Thymus (tissue), 11 donors: ENCODE measurements at regions not wholly inside any gene's neighbourhood (a gene's known extent, or its start where the extent isn't known, plus 50 kb on each side); places are given as distances from the start of the nearest gene placed in this dataset.
"Not testable (repeated sequence)": the region's sequence is repeated elsewhere in the genome, so short reads cannot be mapped to it uniquely, and the experiment has no call there.

Experiments
- DNase-seq, 9 donors: peaks; one replicate each; pipeline ENCODE4 v3.0.0-alpha.2; 2013; ENCODE audit warnings: low spot score in 9 of 9, low read depth in 6 of 9, missing footprints in 1 of 9
- H3K27ac ChIP-seq, 2 donors: one replicate each; pipeline ENCODE4 v1.5.1; 2013; ENCODE audit warnings: control low read depth in 1 of 2, low read depth in 1 of 2, low read length in 1 of 2, mild to moderate bottlenecking in 1 of 2, moderate library complexity in 1 of 2
- H3K27me3 ChIP-seq, 2 donors: one replicate each; pipeline ENCODE4 v1.5.1; 2013; ENCODE audit warnings: low read length in 1 of 2; ENCODE audit not compliant: control insufficient read depth in 2 of 2, insufficient read depth in 1 of 2
- H3K36me3 ChIP-seq, 2 donors: one replicate each; pipeline ENCODE4 v1.5.1; 2013; ENCODE audit warnings: low read length in 1 of 2, mild to moderate bottlenecking in 1 of 2, moderate library complexity in 1 of 2; ENCODE audit not compliant: control insufficient read depth in 2 of 2, insufficient read depth in 2 of 2
- H3K4me1 ChIP-seq, 2 donors: one replicate each; pipeline ENCODE4 v1.5.1; 2013; ENCODE audit warnings: low read length in 2 of 2; ENCODE audit not compliant: control insufficient read depth in 2 of 2, insufficient read depth in 2 of 2
- H3K4me3 ChIP-seq, 2 donors: one replicate each; pipeline ENCODE4 v1.5.1; 2013; ENCODE audit warnings: low read length in 2 of 2, control low read depth in 1 of 2, mild to moderate bottlenecking in 1 of 2
- H3K9me3 ChIP-seq, 2 donors: one replicate each; pipeline ENCODE4 v1.5.1; 2013; ENCODE audit warnings: low read length in 1 of 2, mild to moderate bottlenecking in 1 of 2; ENCODE audit not compliant: control insufficient read depth in 2 of 2, insufficient read depth in 1 of 2
- WGBS: extraction: QIAGEN DNeasy Blood & Tissue Kit; methylation state at CpG from one replicate; pipeline ENCODE4 v1.1.7; 2013; 5-methylcytosine and 5-hydroxymethylcytosine counted together
- donor health status: healthy.

DNA sequence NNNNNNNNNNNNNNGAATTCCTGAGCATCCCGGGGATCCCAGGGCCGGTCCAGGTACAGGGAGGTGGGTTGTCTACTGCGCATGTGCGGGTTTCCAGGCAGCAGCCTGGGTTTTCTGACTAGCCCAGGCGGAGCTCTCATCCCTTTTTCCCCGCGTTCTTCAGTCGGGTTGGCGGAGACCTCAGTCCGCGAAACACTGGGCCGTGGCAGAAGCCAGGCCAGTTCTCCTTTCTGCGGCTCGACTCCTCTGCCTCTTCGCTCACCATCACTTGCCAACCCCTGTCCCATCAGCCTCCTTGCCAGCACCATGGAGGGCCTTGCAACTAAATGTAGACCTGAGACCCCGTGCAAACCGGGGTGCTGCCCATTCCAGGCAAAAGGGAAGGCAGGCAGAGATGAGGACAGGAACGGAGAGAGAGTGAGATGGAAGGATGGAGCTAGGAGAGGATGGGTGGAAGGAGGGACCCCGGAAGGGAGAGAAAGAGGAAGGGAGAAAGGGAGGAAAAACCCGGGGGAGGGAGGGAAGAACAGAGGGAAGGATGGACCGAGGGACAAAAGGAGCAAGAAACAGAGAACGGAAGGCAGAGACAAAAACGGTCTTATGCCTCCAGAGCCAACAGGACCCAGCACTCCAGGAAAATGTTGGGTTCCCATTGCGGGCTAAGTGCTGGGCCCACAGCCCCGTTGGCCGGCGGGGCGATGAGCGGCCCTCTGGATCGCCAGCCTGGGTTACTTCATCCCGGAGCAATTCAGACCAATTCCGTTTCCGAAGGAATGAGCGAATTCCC, 445.4 kb upstream of the DEFB115 start:
- peaks cover 22 to 46% of the 10 kb centered on the region in 2 donors for H3K9me3 ChIP-seq
- H3K4me1 ChIP-seq, result no peaks in the 10 kb centered on the region
- 54% methylated on average over 34 of the region's 34 CpGs for WGBS
- H3K36me3 ChIP-seq, result no peaks in the 10 kb centered on the region
- no peak overlapping the region for H3K4me3 ChIP-seq
- no peak overlapping the region for H3K27ac ChIP-seq
- DNase-seq, result no peak
- peaks cover 0 to 3% of the 10 kb centered on the region in 2 donors for H3K27me3 ChIP-seq

DNA sequence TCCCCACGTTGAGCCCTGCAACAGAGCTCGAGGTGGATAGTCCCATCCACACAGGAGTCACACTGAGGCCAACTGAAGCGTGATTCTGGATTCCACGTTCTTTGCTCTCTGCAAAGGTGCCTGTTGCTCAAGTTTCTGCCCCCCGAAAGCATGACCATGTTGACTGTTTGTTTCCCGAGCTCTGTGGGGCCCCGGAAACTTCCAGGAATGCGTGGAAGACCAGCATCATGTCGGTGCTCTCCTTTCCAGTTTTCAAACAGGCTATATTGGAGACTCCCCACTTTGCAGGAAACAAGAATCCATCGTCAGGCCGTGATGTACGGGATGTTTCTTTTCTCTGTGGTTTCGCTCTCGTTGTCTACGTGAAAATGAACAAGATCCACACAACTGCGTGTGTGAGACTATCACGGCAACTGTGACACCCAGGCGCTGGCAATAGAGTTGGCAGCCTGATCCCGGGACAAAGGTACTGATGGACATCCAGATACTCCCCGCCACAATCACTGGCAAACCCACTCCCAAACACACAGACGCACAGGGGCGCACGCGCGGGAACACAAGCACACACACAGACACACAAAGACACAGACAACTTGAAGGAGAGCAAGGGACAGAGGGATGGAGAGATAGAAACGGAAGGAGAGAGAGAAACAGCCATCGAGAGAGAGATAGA, 444.6 kb upstream of the DEFB115 start:
- peaks cover 0 to 3% of the 10 kb centered on the region in 2 donors for H3K27me3 ChIP-seq
- no peaks in the 10 kb centered on the region for H3K36me3 ChIP-seq
- DNase-seq, result no peak
- no peak overlapping the region for H3K27ac ChIP-seq
- no peak overlapping the region for H3K4me3 ChIP-seq
- peaks cover 22 to 46% of the 10 kb centered on the region in 2 donors for H3K9me3 ChIP-seq
- H3K4me1 ChIP-seq, result no peaks in the 10 kb centered on the region
- 67% methylated on average over 27 of the region's 27 CpGs for WGBS

DNA sequence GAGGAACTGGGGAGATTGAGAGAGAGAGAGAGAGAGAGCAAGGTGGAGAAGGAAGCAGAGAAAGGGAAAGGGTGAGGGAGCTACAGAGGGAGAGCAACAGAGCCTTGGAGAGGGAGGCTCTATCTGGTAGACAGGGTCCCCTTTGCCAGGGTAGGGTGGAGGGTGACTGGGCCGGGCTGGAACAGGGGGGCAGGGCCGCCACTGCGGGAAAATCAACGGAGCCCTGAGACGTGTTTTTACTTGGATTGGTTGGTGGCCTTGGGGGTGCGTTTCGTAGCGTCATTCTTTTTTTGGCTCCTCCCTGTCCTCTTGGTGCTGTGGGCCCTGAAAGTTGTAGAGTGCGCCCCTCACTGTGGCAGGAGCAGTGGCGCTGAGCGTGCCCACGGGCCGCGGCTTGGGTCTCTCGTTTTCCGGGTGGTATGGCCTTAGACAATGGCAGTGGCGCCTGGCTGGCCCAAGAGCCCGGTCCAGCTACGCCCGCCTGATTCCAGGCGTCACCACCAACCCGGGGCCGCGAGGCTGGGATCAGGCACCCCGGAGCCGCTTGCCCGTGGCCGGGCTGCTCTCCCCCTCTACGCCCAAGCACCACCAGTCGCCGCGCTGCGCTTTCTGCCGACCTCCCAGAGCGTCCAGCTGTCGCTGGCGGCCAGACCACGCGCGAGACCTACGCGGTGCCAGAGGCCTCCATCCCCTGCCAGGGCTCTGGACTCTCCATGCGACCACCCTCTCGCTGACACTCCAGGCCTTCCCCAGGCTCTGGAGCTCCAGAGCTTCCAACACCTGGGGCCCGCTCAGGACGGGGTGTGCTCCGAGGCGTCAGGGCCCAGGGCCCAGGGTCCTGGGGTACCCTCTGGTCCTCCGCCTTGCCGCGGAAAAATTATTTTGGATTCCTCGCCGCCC, 443.8 kb upstream of the DEFB115 start:
- WGBS, result 65% methylated on average over 53 of the region's 53 CpGs

DNA sequence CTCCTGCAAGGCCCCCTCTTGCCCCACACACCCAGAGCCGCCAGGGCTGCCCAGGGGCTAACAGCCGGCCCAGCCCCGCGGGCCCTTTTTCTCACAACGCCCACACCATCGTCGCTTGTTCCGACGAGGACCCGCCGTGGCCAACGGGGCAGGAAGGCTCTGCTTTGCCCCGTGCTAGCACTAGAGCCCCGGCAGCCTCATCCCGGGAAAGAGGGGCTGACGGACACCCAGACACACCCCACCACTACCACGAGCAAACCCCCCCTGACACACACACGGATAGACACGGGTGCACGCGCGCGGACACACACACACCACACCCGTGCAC, 443.2 kb upstream of the DEFB115 start:
- H3K36me3 ChIP-seq, result not testable (repeated sequence)
- peaks cover 22 to 46% of the 10 kb centered on the region in 2 donors for H3K9me3 ChIP-seq

More for the DNA sequence above, 443.8 kb upstream of the DEFB115 start:
- not testable (repeated sequence) for H3K4me1 ChIP-seq, H3K27ac ChIP-seq, DNase-seq, H3K27me3 ChIP-seq, H3K36me3 ChIP-seq, H3K4me3 ChIP-seq
- peaks cover 22 to 46% of the 10 kb centered on the region in 2 donors for H3K9me3 ChIP-seq

DNA sequence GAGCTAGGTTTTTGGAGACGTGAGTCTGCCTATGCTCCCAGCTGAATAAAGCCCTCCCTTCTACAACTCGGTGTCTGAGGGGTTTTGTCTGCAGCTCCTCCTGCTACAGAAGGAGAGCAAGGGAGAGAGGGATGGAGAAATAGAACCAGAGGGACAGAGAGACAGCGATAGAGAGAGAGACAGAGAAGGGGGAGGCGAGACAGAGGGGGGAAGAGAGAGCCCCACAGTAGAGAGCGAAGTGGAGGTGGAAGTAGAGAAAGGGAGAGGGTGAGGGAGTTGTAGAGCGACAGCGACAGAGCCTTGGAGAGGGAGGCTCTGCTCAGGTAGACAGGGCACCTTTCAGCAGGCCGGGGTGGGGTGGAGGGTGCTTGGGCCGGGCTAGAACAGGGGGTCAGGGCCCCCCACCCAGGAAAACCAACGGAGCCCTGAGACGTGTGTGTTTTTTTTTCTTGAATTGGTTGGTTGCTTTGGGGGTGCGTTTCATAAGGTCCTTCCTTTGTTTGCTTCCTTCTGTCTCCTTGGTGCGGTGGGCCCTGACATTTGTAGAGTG, 442.4 kb upstream of the DEFB115 start:
- peaks cover 22 to 46% of the 10 kb centered on the region in 2 donors for H3K9me3 ChIP-seq

More for the DNA sequence above, 443.2 kb upstream of the DEFB115 start:
- not testable (repeated sequence) for H3K4me3 ChIP-seq, H3K27ac ChIP-seq, H3K4me1 ChIP-seq, DNase-seq, H3K27me3 ChIP-seq
- WGBS, result 62% methylated on average over 24 of the region's 24 CpGs

DNA sequence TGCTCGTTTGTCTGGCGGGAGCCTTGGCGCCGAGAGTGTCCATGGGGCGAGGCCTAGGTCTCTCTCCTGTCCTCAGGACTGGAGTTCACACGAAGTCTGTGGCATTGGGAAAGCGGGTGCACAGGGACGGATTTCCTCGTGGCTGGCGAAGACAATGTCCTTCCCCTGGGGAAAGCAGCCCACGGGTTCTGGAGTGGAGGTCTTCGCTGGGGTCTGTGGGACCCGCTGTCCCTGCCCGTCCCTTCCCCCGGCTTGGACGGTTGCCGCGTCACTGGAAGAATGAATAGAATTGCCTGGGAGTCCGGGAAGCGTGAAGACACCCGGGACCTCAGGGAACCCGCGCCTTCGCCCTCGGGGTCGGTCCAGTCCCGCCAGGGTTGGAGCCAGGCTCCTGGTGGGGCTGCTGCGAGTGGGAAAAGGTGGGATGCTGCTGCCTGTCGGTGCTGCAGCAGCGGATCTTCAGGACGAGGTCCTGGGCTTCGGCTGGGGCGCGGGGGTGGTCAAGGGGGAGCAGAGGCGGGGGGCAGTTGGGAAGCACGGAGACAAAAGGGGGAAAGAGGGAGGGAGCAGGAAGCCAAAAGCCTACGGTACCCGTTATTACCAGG, 441.8 kb upstream of the DEFB115 start:
- Histone ChIP-seq H3K4me3 (no peak overlapping the region), H3K4me1 (no peaks in the 10 kb centered on the region), H3K9me3 (peaks cover 22 to 46% of the 10 kb centered on the region in 2 donors), H3K36me3 (no peaks in the 10 kb centered on the region), H3K27me3 (peaks cover 0 to 3% of the 10 kb centered on the region in 2 donors), H3K27ac (no peak overlapping the region)
- DNase-seq, result no peak
- 66% methylated on average over 38 of the region's 38 CpGs for WGBS

More for the DNA sequence above, 442.4 kb upstream of the DEFB115 start:
- not testable (repeated sequence) for H3K36me3 ChIP-seq, H3K27ac ChIP-seq, H3K4me3 ChIP-seq, H3K4me1 ChIP-seq, DNase-seq, H3K27me3 ChIP-seq
- 67% methylated on average over 13 of the region's 13 CpGs for WGBS

DNA sequence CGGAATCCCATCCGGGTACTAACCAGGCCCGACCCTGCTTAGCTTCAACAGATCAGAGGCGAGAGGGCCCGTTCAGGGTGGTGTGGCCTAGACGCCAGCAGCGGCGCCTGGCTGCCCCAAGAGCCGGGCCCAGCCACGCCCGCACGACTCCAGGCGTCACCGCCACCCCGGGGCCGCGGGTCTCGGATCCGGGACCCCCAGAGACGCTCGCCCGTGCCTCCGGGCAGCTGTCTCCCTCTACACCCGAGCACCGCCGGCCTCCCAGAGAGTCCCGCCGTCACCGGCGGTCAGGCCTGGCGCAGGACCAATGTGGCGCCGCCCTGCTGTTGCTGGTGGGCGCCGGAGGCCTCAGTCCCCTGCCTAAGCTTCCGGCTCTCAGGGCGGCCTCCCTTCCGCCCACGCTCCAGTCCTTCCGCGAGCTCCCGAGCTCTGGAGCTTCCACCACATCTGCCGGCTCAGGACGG, 441.2 kb upstream of the DEFB115 start:
- H3K4me3 ChIP-seq, result no peak overlapping the region

DNA sequence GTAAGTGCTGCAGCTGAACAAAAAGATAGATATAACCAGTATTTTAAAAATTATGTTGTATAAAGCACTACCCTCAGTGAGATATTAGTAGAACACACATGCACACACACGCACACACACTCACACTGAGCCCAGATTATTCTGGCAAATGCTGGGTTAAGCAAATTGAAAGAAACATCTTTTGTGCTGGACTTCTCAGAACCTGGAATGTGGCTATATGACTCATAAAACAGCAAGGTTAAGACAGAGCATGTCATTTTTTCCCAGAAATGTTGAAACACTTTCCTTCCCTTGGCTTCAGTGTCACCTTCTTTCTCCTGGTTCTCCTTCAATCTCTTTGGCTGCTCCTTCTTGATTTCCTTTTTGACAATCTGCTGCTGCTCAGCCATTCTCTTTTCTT, 435.8 kb upstream of the DEFB115 start:
- peaks cover 4 to 14% of the 10 kb centered on the region in 2 donors for H3K9me3 ChIP-seq
- not testable (repeated sequence) for H3K4me3 ChIP-seq, H3K36me3 ChIP-seq, DNase-seq, H3K4me1 ChIP-seq, H3K27ac ChIP-seq, H3K27me3 ChIP-seq
- WGBS, result 88% methylated on average over 1 of the region's 1 CpG

More for the DNA sequence above, 441.2 kb upstream of the DEFB115 start:
- Histone ChIP-seq H3K27ac (no peak overlapping the region), H3K36me3 (no peaks in the 10 kb centered on the region), H3K9me3 (peaks cover 22 to 47% of the 10 kb centered on the region in 2 donors), H3K4me1 (no peaks in the 10 kb centered on the region), H3K27me3 (peaks cover 0 to 3% of the 10 kb centered on the region in 2 donors)
- DNase-seq, result no peak
- WGBS, result 45% methylated on average over 44 of the region's 44 CpGs
